GM19397 (cell line): ENCODE measurements at regions not wholly inside any gene's neighbourhood (a gene's known extent, or its start where the extent isn't known, plus 50 kb on each side); places are given as distances from the start of the nearest gene placed in this dataset.

ENCODE experiments used
- ATAC-seq: cut with Tn5 transposase; IDR thresholded peaks from one replicate; pipeline ENCODE4 v1.9.1; 2021; ENCODE audit warnings: mild to moderate bottlenecking, moderate library complexity; ENCODE audit not compliant: unreplicated experiment

DNA sequence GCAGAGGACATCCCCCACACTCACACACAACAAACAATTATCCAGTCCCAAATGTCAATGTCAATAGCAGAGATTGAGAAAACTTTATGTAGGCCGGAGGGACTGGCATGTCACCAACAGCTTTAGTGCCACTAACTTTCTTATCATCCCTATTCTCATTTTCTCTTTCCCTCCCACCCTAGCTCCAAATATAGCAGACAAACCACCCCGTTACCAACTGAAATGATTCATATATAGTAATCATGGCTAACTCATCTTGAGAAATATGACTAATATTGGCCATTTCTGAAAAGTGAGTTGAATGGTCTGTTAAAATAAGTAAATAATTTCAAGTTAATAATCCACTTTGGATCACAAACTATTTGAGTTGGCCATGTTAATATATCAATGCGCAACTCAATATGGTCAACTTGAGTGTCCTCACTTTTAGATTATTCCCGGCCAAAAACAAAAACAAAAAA, 242.1 kb upstream of the RND3 start:
- ATAC-seq, result peak; percentile 49

DNA sequence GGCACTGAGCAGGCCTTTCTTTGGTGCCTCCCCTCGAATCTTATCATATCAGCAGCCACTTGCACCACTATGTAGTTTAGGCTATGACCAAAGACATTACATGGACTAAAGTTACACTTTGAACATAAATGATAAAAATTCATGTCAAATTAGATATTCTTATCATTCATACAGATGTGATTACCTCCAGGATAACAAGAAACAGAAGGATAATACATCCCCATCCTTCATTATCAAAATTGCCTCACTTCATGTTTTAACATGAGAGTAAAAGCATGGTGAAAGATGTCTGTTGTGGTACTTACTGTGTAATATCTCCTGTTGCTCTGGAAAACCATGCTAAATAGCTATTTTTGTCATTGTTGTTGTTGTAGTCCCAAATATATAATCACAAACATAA, 230.8 kb upstream of the RND3 start:
- no peak for ATAC-seq

DNA sequence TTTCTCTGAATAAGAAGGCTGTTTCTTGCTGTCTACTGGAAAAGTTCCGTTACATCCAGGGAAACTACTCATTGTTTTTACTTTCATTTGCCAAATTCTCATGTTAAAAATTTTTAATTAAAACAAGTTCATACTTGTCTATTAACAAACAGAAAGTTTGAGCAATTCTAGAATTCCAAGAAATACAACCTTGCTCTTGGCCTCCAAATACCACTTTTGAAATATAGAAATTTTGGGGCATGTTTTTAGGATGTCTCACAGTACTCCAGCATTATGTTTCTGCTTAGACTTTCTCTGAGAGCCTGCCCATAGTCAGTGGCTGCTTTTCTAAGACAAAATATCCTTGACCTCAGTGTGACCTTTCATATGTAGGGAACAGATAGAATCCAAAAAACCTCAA, 228.7 kb upstream of the RND3 start:
- ATAC-seq, result no peak

GRCh38 chr2:150715501-150715900, 228.0 kb upstream of the RND3 start:
- no peak for ATAC-seq

DNA sequence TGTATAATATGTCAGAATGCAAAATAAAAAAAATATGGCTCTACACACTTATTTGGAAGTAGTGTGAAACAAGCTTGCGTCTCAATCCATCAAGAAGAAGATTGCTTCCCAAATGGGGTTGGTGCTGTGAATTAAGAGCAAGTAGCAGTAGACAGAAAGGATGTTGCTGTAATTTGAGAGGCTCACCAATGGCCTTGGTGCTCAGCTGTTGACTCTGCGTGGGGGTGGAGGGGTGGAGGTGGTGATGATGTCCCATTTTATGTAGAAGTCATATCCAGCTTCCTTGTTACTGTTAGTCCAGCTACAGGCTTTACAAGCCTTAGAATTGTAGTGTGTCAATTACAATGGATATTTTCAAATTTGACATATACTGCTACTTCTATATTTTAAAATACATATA, 223.4 kb upstream of the RND3 start:
- no peak for ATAC-seq

DNA sequence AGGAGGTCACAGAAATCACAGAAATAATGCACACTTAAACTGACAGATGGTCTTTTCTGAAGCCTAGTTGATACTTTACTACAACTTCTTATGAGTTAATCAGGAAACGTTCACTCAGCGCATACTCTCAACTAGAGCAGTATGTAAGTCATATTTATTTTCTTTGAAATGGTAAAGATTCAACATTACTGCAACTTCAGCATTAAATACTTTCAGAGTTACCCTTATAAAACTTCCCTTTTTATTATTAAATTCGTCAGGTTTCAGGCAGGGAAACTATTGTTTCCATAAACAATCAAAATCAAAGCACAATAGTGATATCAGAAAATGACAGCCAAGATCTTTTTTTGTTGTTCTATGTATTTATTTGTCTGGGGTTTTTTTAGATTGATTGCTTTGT, 222.6 kb upstream of the RND3 start:
- ATAC-seq, result no peak

- ATAC-seq, result no peak
Observed at GRCh38 chr2:150706561-150706960, 219.1 kb upstream of the RND3 start.

GRCh38 chr2:150705767-150706166, 218.3 kb upstream of the RND3 start:
- no peak for ATAC-seq

DNA sequence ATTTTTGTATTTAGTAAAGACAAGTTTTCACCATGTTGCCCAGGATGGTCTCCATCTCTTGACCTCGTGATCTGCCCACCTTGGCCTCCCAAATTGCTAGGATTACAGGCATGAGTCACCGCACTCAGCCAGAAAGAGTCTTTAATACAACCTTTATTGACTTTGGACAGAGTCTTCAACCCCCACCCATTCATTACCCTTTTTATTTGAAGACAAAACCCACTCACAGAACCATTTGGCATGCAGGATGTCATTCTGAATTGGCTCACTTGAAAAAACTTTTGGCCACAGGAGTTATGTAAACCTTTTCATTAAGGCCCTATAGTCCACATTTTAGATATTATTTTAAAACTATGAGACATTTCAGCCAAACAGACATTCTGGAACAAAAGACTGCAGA, 217.9 kb upstream of the RND3 start:
- ATAC-seq, result no peak

DNA sequence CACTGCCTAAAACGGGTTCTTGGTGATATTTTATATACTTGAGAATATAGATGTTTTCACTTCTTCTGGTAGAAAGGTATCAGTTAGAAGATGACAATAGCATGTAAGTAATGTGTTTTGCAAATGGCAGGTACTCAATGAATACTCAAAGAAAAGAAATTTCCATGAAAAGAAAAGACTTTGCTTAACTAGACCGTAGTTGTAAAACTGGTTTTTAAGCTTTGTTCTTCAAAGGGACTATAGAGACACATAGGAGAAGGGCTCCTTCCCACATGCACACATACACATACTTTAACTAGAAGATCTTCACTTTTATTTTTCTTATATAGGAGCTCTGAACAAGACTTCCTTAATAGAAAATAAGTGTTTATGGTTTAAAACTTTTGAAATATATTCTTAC, 215.3 kb upstream of the RND3 start:
- no peak for ATAC-seq

GRCh38 chr2:150700666-150701580, 213.5 kb upstream of the RND3 start:
- ATAC-seq, result no peak

DNA sequence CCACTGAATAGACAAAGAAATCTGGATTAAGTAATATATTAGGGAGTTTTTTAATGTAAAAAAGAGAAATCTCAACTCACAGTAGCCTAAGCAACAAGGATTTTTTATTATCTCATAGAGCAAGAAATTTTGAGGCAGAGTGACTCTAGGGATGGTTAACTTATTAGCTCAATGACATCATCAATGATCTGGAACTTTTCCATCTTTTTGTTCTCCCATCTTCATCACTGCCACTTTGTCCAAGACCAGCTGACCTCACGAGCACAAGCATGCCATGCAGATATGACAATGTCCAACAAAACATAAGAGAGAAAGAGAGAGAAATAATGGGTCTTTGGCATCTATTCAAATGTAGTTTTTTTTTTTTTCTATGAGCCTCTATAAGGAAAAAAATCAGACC, 211.8 kb upstream of the RND3 start:
- ATAC-seq, result no peak

GRCh38 chr2:150698016-150698661, 210.7 kb upstream of the RND3 start:
- ATAC-seq, result no peak

- ATAC-seq, result no peak
Observed at GRCh38 chr2:150697596-150697995, 210.1 kb upstream of the RND3 start.

GRCh38 chr2:150695451-150696135, 208.1 kb upstream of the RND3 start:
- no peak for ATAC-seq

DNA sequence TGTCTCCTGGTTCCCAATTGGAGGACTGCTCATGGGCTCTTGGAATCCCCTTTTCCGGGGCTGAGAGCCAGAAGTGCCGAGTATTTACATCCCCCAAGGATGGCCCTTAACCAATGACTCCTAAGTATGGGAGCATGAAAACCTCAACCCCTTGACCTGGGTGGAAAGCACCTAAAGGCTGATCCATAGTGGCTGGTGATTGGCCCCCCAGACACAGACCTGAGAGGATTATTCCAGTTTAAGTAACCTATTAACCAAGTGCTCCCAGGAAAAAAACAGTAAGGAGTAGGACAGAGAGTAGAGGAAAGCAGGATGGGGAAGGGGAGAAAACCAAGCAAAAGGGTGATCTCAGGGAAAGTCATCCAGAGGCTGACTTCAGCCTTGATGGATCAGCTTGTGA, 206.1 kb upstream of the RND3 start:
- ATAC-seq, result no peak

- no peak for ATAC-seq
Observed at GRCh38 chr2:150690870-150691269, 203.4 kb upstream of the RND3 start.

DNA sequence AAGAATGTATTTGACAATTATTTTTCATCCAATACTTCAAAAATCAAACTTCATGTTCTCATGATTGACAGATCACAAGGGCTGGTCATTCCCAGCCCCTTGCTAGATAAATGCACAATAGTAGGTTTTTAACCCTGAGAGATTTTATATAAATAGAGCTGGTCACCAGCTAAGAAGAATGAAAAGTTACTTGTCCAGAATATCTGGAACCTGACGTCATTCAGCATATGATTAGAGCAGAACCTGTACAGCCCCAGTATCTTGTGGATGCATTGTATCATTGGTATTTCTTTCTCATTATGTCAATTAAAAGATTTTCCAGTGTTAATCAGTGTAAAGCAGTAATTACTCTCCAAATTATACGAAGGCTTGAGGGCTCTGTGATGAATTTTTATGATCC, 202.8 kb upstream of the RND3 start:
- no peak for ATAC-seq

GRCh38 chr2:150689590-150689989, 202.1 kb upstream of the RND3 start:
- ATAC-seq, result no peak

DNA sequence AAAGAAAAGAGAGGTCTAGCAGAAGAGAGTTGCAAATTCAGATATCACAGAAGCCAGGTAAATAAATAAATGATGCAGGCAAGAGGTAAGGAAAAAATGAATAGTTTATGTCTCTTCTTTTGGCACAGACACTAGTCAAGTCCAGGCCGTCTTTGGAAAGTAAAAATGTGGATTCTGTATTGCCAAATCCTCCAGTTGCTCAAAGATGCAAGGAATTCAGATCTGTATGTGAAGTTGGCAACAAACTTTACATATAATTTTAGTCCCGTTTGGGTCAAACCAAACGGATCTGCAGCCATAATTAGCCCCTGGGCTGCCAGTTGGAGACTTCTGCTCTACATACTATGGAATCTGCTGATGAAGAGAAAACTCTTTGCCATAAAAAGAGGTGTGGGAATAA, 200.5 kb upstream of the RND3 start:
- no peak for ATAC-seq

GRCh38 chr2:150686391-150686790, 198.9 kb upstream of the RND3 start:
- ATAC-seq, result no peak
